ENCODE measurements at regions not wholly inside any gene's neighbourhood (a gene's known extent, or its start where the extent isn't known, plus 50 kb on each side); places are given as distances from the start of the nearest gene placed in this dataset.
"Not testable (repeated sequence)": the region's sequence is repeated elsewhere in the genome, so short reads cannot be mapped to it uniquely, and the experiment has no call there.

DNA sequence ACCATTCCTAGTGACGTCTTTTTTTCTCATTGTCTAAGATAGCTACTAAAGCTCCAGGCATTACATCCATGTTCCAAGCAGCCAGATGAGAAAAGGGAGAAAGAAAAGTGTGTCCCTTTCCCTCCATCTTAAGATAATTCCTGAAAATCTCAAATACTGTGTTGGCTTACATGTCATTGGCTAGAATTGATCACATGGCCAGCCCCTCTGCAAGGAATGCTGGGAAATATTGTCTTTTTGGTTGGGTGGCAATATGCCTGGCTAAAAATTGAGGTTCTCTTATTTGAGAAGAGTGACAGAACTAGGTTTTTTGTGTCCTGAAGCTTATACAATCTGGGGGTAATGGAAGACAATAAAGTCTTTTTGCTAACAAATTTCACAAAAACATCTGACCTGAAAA lies 264.3 kb downstream of the RPAP3 start:
- intact Hi-C loops (cut with DNase I): no loop called here
- no peaks in the 10 kb centered on the region for H3K27me3 ChIP-seq
- H3K27ac ChIP-seq: no peak overlapping the region
- TF ChIP-seq, protein P1, sequence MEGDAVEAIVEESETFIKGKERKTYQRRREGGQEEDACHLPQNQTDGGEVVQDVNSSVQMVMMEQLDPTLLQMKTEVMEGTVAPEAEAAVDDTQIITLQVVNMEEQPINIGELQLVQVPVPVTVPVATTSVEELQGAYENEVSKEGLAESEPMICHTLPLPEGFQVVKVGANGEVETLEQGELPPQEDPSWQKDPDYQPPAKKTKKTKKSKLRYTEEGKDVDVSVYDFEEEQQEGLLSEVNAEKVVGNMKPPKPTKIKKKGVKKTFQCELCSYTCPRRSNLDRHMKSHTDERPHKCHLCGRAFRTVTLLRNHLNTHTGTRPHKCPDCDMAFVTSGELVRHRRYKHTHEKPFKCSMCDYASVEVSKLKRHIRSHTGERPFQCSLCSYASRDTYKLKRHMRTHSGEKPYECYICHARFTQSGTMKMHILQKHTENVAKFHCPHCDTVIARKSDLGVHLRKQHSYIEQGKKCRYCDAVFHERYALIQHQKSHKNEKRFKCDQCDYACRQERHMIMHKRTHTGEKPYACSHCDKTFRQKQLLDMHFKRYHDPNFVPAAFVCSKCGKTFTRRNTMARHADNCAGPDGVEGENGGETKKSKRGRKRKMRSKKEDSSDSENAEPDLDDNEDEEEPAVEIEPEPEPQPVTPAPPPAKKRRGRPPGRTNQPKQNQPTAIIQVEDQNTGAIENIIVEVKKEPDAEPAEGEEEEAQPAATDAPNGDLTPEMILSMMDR (IDR thresholded peaks at IDR 0.05): no peak
- peaks cover 11 to 32% of the 10 kb centered on the region in 2 donors for H3K9me3 ChIP-seq
- no peaks in the 10 kb centered on the region for H3K4me1 ChIP-seq
- DNase-seq (ENCODE audit: low spot score in 2 of 2): no peak
- H3K4me3 ChIP-seq: no peak overlapping the region
- H3K36me3 ChIP-seq: no peaks in the 10 kb centered on the region

DNA sequence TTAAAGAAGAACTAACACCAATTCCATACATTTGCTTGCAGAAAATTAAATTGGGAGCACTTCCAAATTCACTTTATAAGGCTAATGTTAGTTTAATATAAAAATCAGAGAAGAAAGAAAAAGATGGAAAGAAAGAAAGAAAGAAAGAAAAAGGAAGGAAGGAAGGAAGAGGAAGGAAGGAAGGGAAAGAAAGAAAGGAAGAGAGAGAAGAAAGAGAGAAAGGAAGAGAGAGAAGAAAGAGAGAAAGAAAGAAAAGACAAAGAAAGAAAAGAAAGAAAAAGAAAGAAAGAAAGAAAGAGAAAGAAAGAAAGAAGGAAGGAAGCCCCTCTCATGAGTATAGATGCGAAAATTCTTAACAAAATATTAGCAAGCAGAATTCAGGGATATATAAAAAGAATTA lies 267.7 kb downstream of the RPAP3 start:
- intact Hi-C loops (cut with DNase I): no loop called here
- no peaks in the 10 kb centered on the region for H3K27me3 ChIP-seq
- TF ChIP-seq, protein P1 (IDR thresholded peaks at IDR 0.05): no peak
- H3K9me3 ChIP-seq: peaks cover 7 to 23% of the 10 kb centered on the region in 2 donors
- H3K36me3 ChIP-seq: no peaks in the 10 kb centered on the region
- no peaks in the 10 kb centered on the region for H3K4me1 ChIP-seq
- H3K4me3 ChIP-seq: no peak overlapping the region
- no peak for DNase-seq (ENCODE audit: low spot score in 2 of 2)
- H3K27ac ChIP-seq: no peak overlapping the region

DNA sequence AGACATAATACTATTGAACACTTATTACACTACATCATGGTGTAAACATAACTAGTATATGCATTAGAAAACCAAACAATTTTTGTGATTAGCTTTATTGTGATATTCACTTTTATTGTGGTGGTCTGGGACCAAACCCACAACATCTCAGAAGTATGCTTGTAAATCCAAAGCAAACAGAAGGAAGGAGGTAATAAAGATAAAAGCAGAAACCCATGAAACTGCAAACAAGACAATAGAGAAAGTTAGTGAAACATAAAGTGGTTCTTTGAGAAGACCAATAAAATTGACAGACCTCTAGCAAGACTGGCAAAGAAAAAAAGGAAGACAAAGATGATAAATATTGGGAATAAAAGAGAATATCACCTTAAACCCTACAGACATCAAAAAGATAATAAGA lies 268.3 kb downstream of the RPAP3 start:
- no peaks in the 10 kb centered on the region for H3K27me3 ChIP-seq
- no peaks in the 10 kb centered on the region for H3K4me1 ChIP-seq
- no peak overlapping the region for H3K4me3 ChIP-seq
- no peak for DNase-seq (ENCODE audit: low spot score in 2 of 2)
- no peak overlapping the region for H3K27ac ChIP-seq
- intact Hi-C loops (cut with DNase I): no loop called here
- H3K9me3 ChIP-seq: peaks cover 3 to 17% of the 10 kb centered on the region in 2 donors
- TF ChIP-seq, protein P1 (IDR thresholded peaks at IDR 0.05): no peak
- H3K36me3 ChIP-seq: no peaks in the 10 kb centered on the region

GRCh38 chr12:47433876-47434275 lies 272.0 kb downstream of the RPAP3 start:
- H3K27ac ChIP-seq: no peak overlapping the region
- DNase-seq (ENCODE audit: low spot score in 2 of 2): no peak
- intact Hi-C loops (cut with DNase I): no loop called here
- no peak overlapping the region for H3K4me3 ChIP-seq
- H3K4me1 ChIP-seq: no peaks in the 10 kb centered on the region
- peaks cover 3 to 7% of the 10 kb centered on the region in 2 donors for H3K9me3 ChIP-seq
- TF ChIP-seq, protein P1 (IDR thresholded peaks at IDR 0.05): no peak
- H3K27me3 ChIP-seq: no peaks in the 10 kb centered on the region
- no peaks in the 10 kb centered on the region for H3K36me3 ChIP-seq

- H3K36me3 ChIP-seq; H3K9me3 ChIP-seq; DNase-seq (ENCODE audit: low spot score in 2 of 2); H3K4me1 ChIP-seq; intact Hi-C loops (cut with DNase I); H3K4me3 ChIP-seq; H3K27me3 ChIP-seq; H3K27ac ChIP-seq: not testable (repeated sequence)
Measured at GRCh38 chr12:47426678-47427309, 279.0 kb downstream of the RPAP3 start.

DNA sequence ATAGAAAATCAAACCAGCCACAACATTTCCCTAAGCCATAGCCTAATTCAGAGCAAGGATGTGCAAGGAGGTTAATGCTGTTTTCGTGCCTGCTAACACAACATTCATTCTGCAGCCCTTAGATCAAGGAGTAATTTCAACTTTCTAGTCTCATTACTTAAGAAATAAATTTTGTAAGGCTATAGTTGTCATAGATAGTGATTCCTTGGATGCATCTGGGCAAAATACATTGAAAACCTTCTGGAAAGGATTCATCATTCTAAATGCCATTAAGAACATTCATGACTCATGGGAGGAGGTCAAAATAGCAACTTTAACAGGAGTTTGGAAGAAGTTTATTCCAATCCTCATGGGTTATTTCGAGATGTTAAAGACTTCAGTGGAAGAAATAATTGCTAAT lies 283.2 kb downstream of the RPAP3 start:
- TF ChIP-seq, protein P1 (IDR thresholded peaks at IDR 0.05): no peak
- intact Hi-C loops (cut with DNase I): no loop called here

More for the DNA sequence above, 283.2 kb downstream of the RPAP3 start:
- H3K27me3 ChIP-seq: no peaks in the 10 kb centered on the region
- H3K4me3 ChIP-seq: no peak overlapping the region
- peaks cover 0 to 4% of the 10 kb centered on the region in 2 donors for H3K4me1 ChIP-seq
- peak overlapping the region in 1 of 2 donors; percentile 15 for H3K27ac ChIP-seq
- no peaks in the 10 kb centered on the region for H3K36me3 ChIP-seq
- no peaks in the 10 kb centered on the region for H3K9me3 ChIP-seq
- no peak for DNase-seq (ENCODE audit: low spot score in 2 of 2)

All from ascending aorta (tissue), 2 donors.